H1 (cell line): ENCODE measurements at regions not wholly inside any gene's neighbourhood (a gene's known extent, or its start where the extent isn't known, plus 50 kb on each side); places are given as distances from the start of the nearest gene placed in this dataset.

Experiments used
- CTCF ChIA-PET: fragments of 300-600 bp; sonication (Branson Sonifier 250); formaldehyde crosslinking; loops from one replicate; lab custom pipeline; 2021; ENCODE audit not compliant: partially characterized antibody; lab: Charles Lee
- POLR2A ChIA-PET: fragments of 300-600 bp; sonication (Branson Sonifier 250); formaldehyde crosslinking; loops from one replicate; lab custom pipeline; 2021; ENCODE audit warnings: inconsistent platforms; ENCODE audit not compliant: partially characterized antibody; lab: Charles Lee
- DNase-seq, 2 experiments: peaks; one replicate each; pipeline versions ENCODE4 v3.0.0 to v3.0.0-alpha.2; 2010 to 2022; ENCODE audit warnings: low spot score in 2 of 2, low read depth in 1 of 2, mixed read lengths in 1 of 2
- FAIRE-seq: peaks from 2 replicates; lab custom pipeline; 2011; peaks lifted over from hg19 to GRCh38; lab: Jason Lieb, UNC
- H2AFZ ChIP-seq: 2 replicates; pipeline ENCODE4 v1.8.1; 2012; ENCODE audit warnings: low read length, inconsistent platforms
- H2AK5ac ChIP-seq: 2 replicates; pipeline ENCODE4 v1.6.1; 2013; ENCODE audit warnings: low read depth, low read length
- H2BK120ac ChIP-seq: replicated peaks from 2 replicates; pipeline ENCODE3; 2013; ENCODE audit warnings: low read depth, low read length, inconsistent platforms
- H2BK12ac ChIP-seq: 2 replicates; pipeline ENCODE4 v1.6.1; 2013; ENCODE audit warnings: low read depth, low read length
- H2BK15ac ChIP-seq: 2 replicates; pipeline ENCODE4 v1.6.1; 2013; ENCODE audit warnings: low read length
- H2BK20ac ChIP-seq: 2 replicates; pipeline ENCODE4 v1.6.1; 2013; ENCODE audit warnings: low read length
- H2BK5ac ChIP-seq: 2 replicates; pipeline ENCODE4 v1.6.1; 2013; ENCODE audit warnings: low read depth, low read length
- H3K14ac ChIP-seq: 2 replicates; pipeline ENCODE4 v1.6.1; 2013; ENCODE audit warnings: inconsistent platforms; ENCODE audit not compliant: insufficient read length
- H3K18ac ChIP-seq: 2 replicates; pipeline ENCODE4 v1.6.1; 2013; ENCODE audit warnings: low read length; ENCODE audit errors: extremely low read depth
- H3K23ac ChIP-seq: 2 replicates; pipeline ENCODE4 v1.6.1; 2013; ENCODE audit warnings: inconsistent platforms; ENCODE audit not compliant: insufficient read length
- H3K23me2 ChIP-seq: 2 replicates; pipeline ENCODE4 v1.6.1; 2013; ENCODE audit warnings: low read depth, low read length
- H3K27ac ChIP-seq: 2 replicates; pipeline ENCODE4 v1.6.1; 2011; ENCODE audit warnings: low read depth, low read length, inconsistent platforms
- H3K27me3 ChIP-seq, 4 experiments: replicated peaks in 1 of 4; 1 replicate in 1 of 4; 2 replicates in 3 of 4; pipeline versions ENCODE4 v1.6.1 to v1.8.1; 2011 to 2013; ENCODE audit warnings: low read length in 3 of 4, mild to moderate bottlenecking in 3 of 4, inconsistent platforms in 2 of 4, mixed read lengths in 2 of 4, moderate library complexity in 1 of 4; ENCODE audit not compliant: control insufficient read depth in 3 of 4, insufficient read depth in 3 of 4; ENCODE audit errors: extremely low read depth in 1 of 4
- H3K36me3 ChIP-seq, 4 experiments: 2 replicates each; pipeline versions ENCODE4 v1.6.1 to v1.8.1; 2011 to 2013; ENCODE audit warnings: mild to moderate bottlenecking in 4 of 4, low read length in 3 of 4, moderate library complexity in 2 of 4, control low read depth in 1 of 4, inconsistent platforms in 1 of 4; ENCODE audit not compliant: insufficient read depth in 4 of 4, control insufficient read depth in 2 of 4
- H3K4ac ChIP-seq: replicated peaks from 2 replicates; pipeline ENCODE3; 2013; ENCODE audit warnings: low read length, low read depth, mixed read lengths, inconsistent platforms; ENCODE audit not compliant: insufficient read length
- H3K4me1 ChIP-seq, 4 experiments: replicated peaks in 1 of 4; 1 replicate in 1 of 4; 2 replicates in 3 of 4; pipeline versions ENCODE4 v1.6.1 to v1.8.1; 2011 to 2013; ENCODE audit warnings: low read length in 3 of 4, inconsistent platforms in 2 of 4, mixed read lengths in 1 of 4; ENCODE audit not compliant: insufficient read depth in 4 of 4, control insufficient read depth in 3 of 4
- H3K4me2 ChIP-seq, 2 experiments: 2 replicates each; pipeline versions ENCODE4 v1.6.1 to v1.8.1; 2011 to 2013; ENCODE audit warnings: low read depth in 2 of 2, low read length in 2 of 2, control low read depth in 1 of 2, inconsistent platforms in 1 of 2, mild to moderate bottlenecking in 1 of 2; ENCODE audit not compliant: insufficient read depth in 1 of 2
- H3K4me3 ChIP-seq, 4 experiments: fragments of 200-600, 300-600 bp in 1 of 4; sonication (generic), shearing (Covaris generic), sonication (Bioruptor Twin) in 1 of 4; 2 replicates each; pipeline versions ENCODE4 v1.5.1 to v1.8.1; 2011 to 2016; ENCODE audit warnings: low read length in 4 of 4, low read depth in 3 of 4, control low read depth in 2 of 4, inconsistent platforms in 2 of 4, mild to moderate bottlenecking in 2 of 4, mixed read lengths in 1 of 4, moderate library complexity in 1 of 4; ENCODE audit not compliant: insufficient read depth in 2 of 4; ENCODE audit errors: extremely low read depth in 1 of 4
- H3K56ac ChIP-seq: replicated peaks from 2 replicates; pipeline ENCODE3; 2013; ENCODE audit warnings: low read depth, mild to moderate bottlenecking, mixed read lengths, low read length, inconsistent platforms; ENCODE audit not compliant: insufficient read length
- H3K79me1 ChIP-seq: 2 replicates; pipeline ENCODE4 v1.6.1; 2013; ENCODE audit warnings: low read depth, low read length, control low read depth
- H3K79me2 ChIP-seq, 2 experiments: 2 replicates each; pipeline versions ENCODE4 v1.6.1 to v1.8.1; 2012 to 2013; ENCODE audit warnings: low read length in 2 of 2, mild to moderate bottlenecking in 2 of 2, inconsistent platforms in 1 of 2; ENCODE audit not compliant: insufficient read depth in 2 of 2, control insufficient read depth in 1 of 2
- H3K9ac ChIP-seq, 4 experiments: replicated peaks in 1 of 4; 1 replicate in 1 of 4; 2 replicates in 3 of 4; pipeline versions ENCODE4 v1.6.1 to v1.8.1; 2011 to 2013; ENCODE audit warnings: low read depth in 3 of 4, low read length in 3 of 4, control low read depth in 2 of 4, mild to moderate bottlenecking in 2 of 4, moderate library complexity in 2 of 4, inconsistent platforms in 1 of 4; ENCODE audit errors: extremely low read depth in 1 of 4
- H3K9me3 ChIP-seq, 2 experiments: 2 replicates each; pipeline versions ENCODE4 v1.6.1 to v1.8.1; 2012 to 2013; ENCODE audit warnings: mild to moderate bottlenecking in 2 of 2, moderate library complexity in 2 of 2, control low read depth in 1 of 2, inconsistent platforms in 1 of 2, low read depth in 1 of 2, low read length in 1 of 2, mixed read lengths in 1 of 2; ENCODE audit not compliant: insufficient read depth in 2 of 2
- H4K20me1 ChIP-seq, 2 experiments: replicated peaks in 1 of 2; 2 replicates each; pipeline versions ENCODE3 to v1.8.1; 2011 to 2013; ENCODE audit warnings: inconsistent platforms in 2 of 2, low read length in 2 of 2, mild to moderate bottlenecking in 1 of 2; ENCODE audit not compliant: insufficient read depth in 2 of 2, control insufficient read depth in 1 of 2
- H4K5ac ChIP-seq: 2 replicates; pipeline ENCODE4 v1.6.1; 2013; ENCODE audit warnings: low read length, low read depth, mixed read lengths, inconsistent platforms; ENCODE audit not compliant: insufficient read length
- H4K8ac ChIP-seq: 2 replicates; pipeline ENCODE4 v1.8.0; 2013; ENCODE audit warnings: mild to moderate bottlenecking, moderate library complexity, low read length, inconsistent platforms; ENCODE audit not compliant: insufficient read depth; ENCODE audit errors: extremely low read depth
- H4K91ac ChIP-seq: replicated peaks from 2 replicates; pipeline ENCODE3; 2013; ENCODE audit warnings: low read length, mixed read lengths, inconsistent platforms; ENCODE audit not compliant: insufficient read length
- ASH2L ChIP-seq: fragments of 200-600, 300-600 bp; sonication (generic); IDR thresholded peaks from one replicate; pipeline ENCODE4 v1.7.1; 2017; ENCODE audit warnings: low read length
- BCL11A ChIP-seq, 2 experiments: IDR thresholded peaks; one replicate each; pipeline ENCODE4 v1.6.1; 2011; ENCODE audit warnings: low read depth in 2 of 2, low read length in 2 of 2, mild to moderate bottlenecking in 2 of 2
- BRCA1 ChIP-seq: IDR thresholded peaks from 2 replicates; pipeline ENCODE4 v1.6.1; 2012; ENCODE audit warnings: low read depth, low read length, improper control_type of control experiment
- CBX8 ChIP-seq: fragments of 300-800, 300-1000 bp; sonication (generic); IDR thresholded peaks from 2 replicates; pipeline ENCODE4 v1.7.1; 2016; ENCODE audit warnings: low read depth, low read length, borderline replicate concordance
- EGR1 ChIP-seq: IDR thresholded peaks from 2 replicates; pipeline ENCODE4 v1.6.1; 2011; ENCODE audit warnings: low read depth, low read length, borderline replicate concordance
- NANOG ChIP-seq: IDR thresholded peaks from 2 replicates; pipeline ENCODE4 v1.6.1; 2011; ENCODE audit warnings: low read length, low read depth, mild to moderate bottlenecking, inconsistent platforms; ENCODE audit not compliant: insufficient read depth, poor library complexity, severe bottlenecking
- POLR2AphosphoS5 ChIP-seq: IDR thresholded peaks from 2 replicates; pipeline ENCODE4 v1.6.1; 2011; ENCODE audit warnings: low read depth, low read length
- RBBP5 ChIP-seq: IDR thresholded peaks from 2 replicates; pipeline ENCODE4 v1.7.1; 2012; ENCODE audit warnings: low read depth, mild to moderate bottlenecking, inconsistent platforms, low read length, moderate library complexity, borderline replicate concordance
- SIN3A ChIP-seq, 2 experiments: IDR thresholded peaks in 1 of 2; conservative IDR thresholded peaks in 1 of 2; 2 replicates each; pipeline ENCODE4 v1.6.1; 2011 to 2012; ENCODE audit warnings: low read length in 2 of 2, improper control_type of control experiment in 1 of 2, low read depth in 1 of 2, mild to moderate bottlenecking in 1 of 2
- SIRT6 ChIP-seq: IDR thresholded peaks from one replicate; pipeline ENCODE4 v1.7.1; 2012; ENCODE audit warnings: low read length, inconsistent platforms
- SIX5 ChIP-seq: IDR thresholded peaks from 2 replicates; pipeline ENCODE4 v1.6.1; 2011; ENCODE audit warnings: mild to moderate bottlenecking, low read depth, low read length
- TEAD4 ChIP-seq: IDR thresholded peaks from 2 replicates; pipeline ENCODE4 v1.6.1; 2012; ENCODE audit warnings: low read depth, low read length, inconsistent platforms, mixed read lengths
- ZNF274 ChIP-seq: IDR thresholded peaks from 2 replicates; pipeline ENCODE4 v1.7.0; 2012; ENCODE audit warnings: low read length, borderline replicate concordance; ENCODE audit errors: extremely low read depth
- WGBS, 2 experiments: shearing (Covaris generic) in 1 of 2; methylation state at CpG; one replicate each; pipeline versions ENCODE4 v1.1.6 to v1.1.7; 2013 to 2015; ENCODE audit warnings: low lambda C conversion rate in 2 of 2, mixed read lengths in 2 of 2, inconsistent platforms in 1 of 2, low coverage in 1 of 2, missing lambda C conversion rate in 1 of 2; ENCODE audit not compliant: insufficient replicate concordance in 2 of 2, insufficient coverage in 1 of 2, insufficient read length in 1 of 2; ENCODE audit errors: extremely low coverage in 1 of 2, missing lambda C conversion rate in 1 of 2; 5-methylcytosine and 5-hydroxymethylcytosine counted together
- TF ChIP-seq, protein P1 (sequence below): IDR thresholded peaks from 2 replicates; pipeline ENCODE4 v1.6.1; 2012; ENCODE audit warnings: inconsistent platforms
- TF ChIP-seq, protein P2 (sequence below): IDR thresholded peaks from 2 replicates; pipeline ENCODE4 v1.6.1; 2011; ENCODE audit warnings: low read depth, mild to moderate bottlenecking, low read length; ENCODE audit not compliant: insufficient read depth

DNA sequence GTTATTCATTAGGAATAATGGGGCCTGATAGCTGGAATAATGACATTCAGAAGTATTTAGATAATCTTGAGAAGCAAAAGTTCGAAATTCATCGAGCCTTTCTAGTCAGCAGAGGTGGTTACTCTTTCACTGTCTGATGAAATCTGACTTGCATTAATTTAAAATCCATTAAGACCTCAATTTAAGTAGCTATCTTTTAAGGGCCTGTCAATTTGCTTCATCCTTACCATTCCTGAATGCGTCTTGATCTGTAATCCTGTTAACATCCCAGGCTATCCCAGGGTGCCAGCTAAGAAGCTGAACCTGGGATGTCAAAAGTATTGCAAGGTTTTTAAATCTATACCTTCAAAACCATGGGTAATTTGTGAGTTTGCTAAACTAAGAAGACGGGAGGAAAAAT is 1491.0 kb upstream of the MIR17HG start:
- Histone ChIP-seq H4K5ac (no peak overlapping the region), H2BK15ac (no peak overlapping the region), H2BK120ac (no peak overlapping the region), H4K8ac (no peak overlapping the region), H2AFZ (no peak overlapping the region; the same call in 1 of the 2 replicates), H3K27me3 (no peaks in the 10 kb centered on the region), H3K79me1 (no peaks in the 10 kb centered on the region), H3K4me2 (no peak overlapping the region), H3K4ac (no peak overlapping the region), H2BK20ac (no peak overlapping the region), H3K9ac (no peak overlapping the region), H3K14ac (no peak overlapping the region), H3K23ac (no peak overlapping the region), H3K23me2 (no peaks in the 10 kb centered on the region), H3K36me3 (no peaks in the 10 kb centered on the region), H3K9me3 (no peaks in the 10 kb centered on the region), H2BK12ac (no peak overlapping the region), H4K91ac (no peak overlapping the region), H2BK5ac (no peak overlapping the region), H3K4me1 (no peaks in the 10 kb centered on the region), H3K18ac (no peak overlapping the region), H3K79me2 (no peaks in the 10 kb centered on the region), H4K20me1 (no peaks in the 10 kb centered on the region), H3K56ac (no peak overlapping the region), H3K27ac (no peak overlapping the region), H3K4me3 (no peak overlapping the region), H2AK5ac (no peak overlapping the region)
- FAIRE-seq, result no peak
- no peak for DNase-seq
- CTCF ChIA-PET, result no interaction called here
- POLR2A ChIA-PET, result no interaction called here
- WGBS, 2 experiments, result 78% methylated on average over 4 of the region's 4 CpGs; no CpG with 5 or more reads in 1 of the 2 experiments
- TF ChIP-seq ASH2L, result no peak
- TF ChIP-seq CBX8, result no peak
- TF ChIP-seq BCL11A (IDR thresholded peaks at IDR 0.05; ENCODE audit: low read depth in 2 of 2, low read length in 2 of 2), result no peak
- TF ChIP-seq POLR2AphosphoS5, result no peak
- TF ChIP-seq SIX5, result no peak
- TF ChIP-seq ZNF274, result no peak
- TF ChIP-seq TEAD4, result no peak
- TF ChIP-seq, protein P1, sequence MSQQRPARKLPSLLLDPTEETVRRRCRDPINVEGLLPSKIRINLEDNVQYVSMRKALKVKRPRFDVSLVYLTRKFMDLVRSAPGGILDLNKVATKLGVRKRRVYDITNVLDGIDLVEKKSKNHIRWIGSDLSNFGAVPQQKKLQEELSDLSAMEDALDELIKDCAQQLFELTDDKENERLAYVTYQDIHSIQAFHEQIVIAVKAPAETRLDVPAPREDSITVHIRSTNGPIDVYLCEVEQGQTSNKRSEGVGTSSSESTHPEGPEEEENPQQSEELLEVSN, result no peak
- TF ChIP-seq EGR1, result no peak
- no peak for TF ChIP-seq RBBP5
- no peak for TF ChIP-seq SIRT6
- TF ChIP-seq BRCA1, result no peak
- TF ChIP-seq, protein P2, sequence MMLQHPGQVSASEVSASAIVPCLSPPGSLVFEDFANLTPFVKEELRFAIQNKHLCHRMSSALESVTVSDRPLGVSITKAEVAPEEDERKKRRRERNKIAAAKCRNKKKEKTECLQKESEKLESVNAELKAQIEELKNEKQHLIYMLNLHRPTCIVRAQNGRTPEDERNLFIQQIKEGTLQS, result no peak
- no peak for TF ChIP-seq SIN3A (conservative IDR thresholded peaks at IDR 0.05 in 1 of 2, IDR thresholded peaks at IDR 0.05 in 1 of 2; ENCODE audit: low read depth in 1 of 2, low read length in 2 of 2)
- no peak for TF ChIP-seq NANOG
